ENCODE measurements at regions not wholly inside any gene's neighbourhood (a gene's known extent, or its start where the extent isn't known, plus 50 kb on each side); places are given as distances from the start of the nearest gene placed in this dataset.

DNA sequence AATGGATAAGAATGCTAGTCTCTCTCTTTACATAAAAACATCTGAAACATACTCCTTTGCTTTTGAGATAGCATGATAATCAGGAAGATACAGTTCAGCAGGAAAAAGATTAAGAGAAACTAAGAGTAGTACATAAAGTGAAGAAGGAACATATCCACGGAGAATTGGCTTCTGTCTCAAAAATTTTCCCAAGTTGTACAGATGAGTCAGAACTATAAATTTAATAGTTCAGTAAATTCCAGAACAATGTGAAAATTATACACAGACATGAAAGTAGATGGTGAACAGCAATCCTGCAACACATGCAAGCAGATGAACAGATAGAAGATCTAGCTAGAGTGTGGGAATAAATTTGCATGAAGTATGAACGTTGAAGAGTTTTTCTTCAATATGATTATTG lies 691.4 kb upstream of the RIOK2 start:
- DNase-seq (ENCODE audit: low read depth): no peak
- TF ChIP-seq, protein P1, sequence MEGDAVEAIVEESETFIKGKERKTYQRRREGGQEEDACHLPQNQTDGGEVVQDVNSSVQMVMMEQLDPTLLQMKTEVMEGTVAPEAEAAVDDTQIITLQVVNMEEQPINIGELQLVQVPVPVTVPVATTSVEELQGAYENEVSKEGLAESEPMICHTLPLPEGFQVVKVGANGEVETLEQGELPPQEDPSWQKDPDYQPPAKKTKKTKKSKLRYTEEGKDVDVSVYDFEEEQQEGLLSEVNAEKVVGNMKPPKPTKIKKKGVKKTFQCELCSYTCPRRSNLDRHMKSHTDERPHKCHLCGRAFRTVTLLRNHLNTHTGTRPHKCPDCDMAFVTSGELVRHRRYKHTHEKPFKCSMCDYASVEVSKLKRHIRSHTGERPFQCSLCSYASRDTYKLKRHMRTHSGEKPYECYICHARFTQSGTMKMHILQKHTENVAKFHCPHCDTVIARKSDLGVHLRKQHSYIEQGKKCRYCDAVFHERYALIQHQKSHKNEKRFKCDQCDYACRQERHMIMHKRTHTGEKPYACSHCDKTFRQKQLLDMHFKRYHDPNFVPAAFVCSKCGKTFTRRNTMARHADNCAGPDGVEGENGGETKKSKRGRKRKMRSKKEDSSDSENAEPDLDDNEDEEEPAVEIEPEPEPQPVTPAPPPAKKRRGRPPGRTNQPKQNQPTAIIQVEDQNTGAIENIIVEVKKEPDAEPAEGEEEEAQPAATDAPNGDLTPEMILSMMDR (conservative IDR thresholded peaks at IDR 0.05; ENCODE audit: low read depth, low read length): no peak
- no peak overlapping the region for H3K4me3 ChIP-seq (ENCODE audit: low read depth, low read length)

DNA sequence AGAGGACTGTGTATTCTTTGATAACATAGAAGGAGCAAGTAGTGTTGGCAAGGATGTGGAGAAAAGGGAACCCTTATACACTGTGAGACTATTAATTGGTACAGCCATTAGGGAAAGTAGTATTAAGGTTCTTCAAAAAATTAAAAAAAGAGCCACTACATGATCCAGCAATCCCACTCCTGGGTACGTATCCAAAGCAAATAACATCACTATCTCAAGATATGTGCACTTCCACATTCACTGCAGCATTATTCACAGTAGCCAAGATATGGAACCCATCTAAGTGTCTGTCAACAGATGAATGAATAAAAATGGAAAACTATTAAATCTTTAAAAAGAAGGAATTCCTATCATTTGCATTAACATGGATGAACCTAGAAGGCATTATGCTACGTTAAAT lies 693.2 kb upstream of the RIOK2 start:
- DNase-seq (ENCODE audit: low read depth): no peak
- TF ChIP-seq, protein P1 (conservative IDR thresholded peaks at IDR 0.05; ENCODE audit: low read depth, low read length): no peak
- H3K4me3 ChIP-seq (ENCODE audit: low read depth, low read length): no peak overlapping the region

DNA sequence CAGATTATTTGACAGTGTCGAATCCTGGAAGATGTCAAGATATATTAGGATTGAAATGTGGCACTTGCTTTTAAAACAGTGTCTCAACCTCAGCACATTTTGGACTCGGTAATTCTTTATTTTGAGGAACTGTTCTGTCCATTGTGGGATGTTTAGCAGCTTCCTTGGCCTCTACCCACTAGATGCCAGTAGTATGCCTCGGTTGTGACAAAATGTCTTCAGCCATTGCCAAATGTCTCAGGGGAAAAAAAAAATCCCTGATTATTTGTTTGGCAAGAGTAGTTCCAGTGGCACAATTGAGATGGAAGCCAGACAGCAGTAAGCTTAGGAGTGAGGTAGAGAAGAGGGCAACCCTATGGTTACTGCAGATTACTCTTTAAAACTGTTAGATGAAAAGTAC lies 694.5 kb upstream of the RIOK2 start:
- no peak overlapping the region for H3K4me3 ChIP-seq (ENCODE audit: low read depth, low read length)
- DNase-seq (ENCODE audit: low read depth): no peak
- TF ChIP-seq, protein P1 (conservative IDR thresholded peaks at IDR 0.05; ENCODE audit: low read depth, low read length): no peak

DNA sequence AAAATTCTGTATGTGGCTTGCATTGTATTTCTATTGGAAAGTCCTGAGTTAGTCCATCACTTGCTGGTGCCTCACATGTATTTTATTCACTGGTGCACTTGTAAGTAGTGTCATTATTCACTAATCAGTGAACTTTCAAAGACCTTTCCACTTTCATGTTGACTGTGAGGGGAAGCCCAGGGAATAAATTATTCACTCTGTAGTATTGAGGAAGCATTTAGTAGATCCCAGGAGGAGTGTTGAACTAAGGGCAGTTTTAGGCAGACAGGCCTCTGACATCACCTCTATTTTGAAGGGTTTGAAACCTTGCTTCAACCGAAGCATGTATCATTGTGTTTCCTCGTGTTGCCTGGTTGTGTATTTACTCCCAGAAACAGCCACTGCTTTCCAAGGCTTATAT lies 705.4 kb upstream of the RIOK2 start:
- H3K4me3 ChIP-seq (ENCODE audit: low read depth, low read length): no peak overlapping the region
- DNase-seq (ENCODE audit: low read depth): peak; percentile 10
- TF ChIP-seq, protein P1 (conservative IDR thresholded peaks at IDR 0.05; ENCODE audit: low read depth, low read length): no peak

DNA sequence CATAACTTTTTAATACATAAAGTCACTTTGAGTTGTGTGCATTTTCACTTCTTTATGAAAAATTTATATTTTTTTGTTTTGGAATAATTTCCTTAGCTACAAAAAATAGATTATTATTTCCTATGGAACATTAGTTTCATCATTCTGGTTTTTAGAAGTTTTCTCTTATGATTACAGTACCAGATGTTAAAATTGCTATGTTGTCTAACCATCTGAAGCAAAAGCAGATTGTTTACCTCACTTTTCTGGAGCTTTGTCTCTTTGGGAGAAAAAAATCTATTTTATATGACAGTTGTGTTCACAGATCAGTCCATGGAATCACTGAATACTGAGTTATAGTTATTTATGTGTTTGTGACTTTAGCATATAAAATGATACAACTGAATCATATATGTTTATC lies 708.9 kb upstream of the RIOK2 start:
- DNase-seq (ENCODE audit: low read depth): no peak
- H3K4me3 ChIP-seq (ENCODE audit: low read depth, low read length): no peak overlapping the region
- TF ChIP-seq, protein P1 (conservative IDR thresholded peaks at IDR 0.05; ENCODE audit: low read depth, low read length): no peak

DNA sequence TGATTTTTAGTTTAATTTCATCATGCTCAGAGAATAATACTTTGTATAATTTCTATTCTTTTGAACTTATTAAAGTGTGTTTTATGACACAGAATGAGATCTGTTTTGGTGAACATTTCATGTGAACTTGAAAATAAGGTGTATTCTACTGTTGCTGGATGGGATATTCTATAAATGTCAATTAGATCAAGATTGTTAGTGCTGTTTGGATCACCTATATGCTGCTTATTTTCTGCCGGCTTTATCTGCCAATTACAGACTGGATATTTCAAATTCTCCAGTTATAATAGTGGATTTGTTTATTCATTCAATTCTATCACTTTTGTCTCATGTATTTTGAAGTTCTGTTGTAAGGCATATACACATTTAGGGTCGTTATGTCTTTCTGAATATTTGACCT lies 720.7 kb upstream of the RIOK2 start:
- TF ChIP-seq, protein P1 (conservative IDR thresholded peaks at IDR 0.05; ENCODE audit: low read depth, low read length): no peak
- no peak overlapping the region for H3K4me3 ChIP-seq (ENCODE audit: low read depth, low read length)
- no peak for DNase-seq (ENCODE audit: low read depth)

DNA sequence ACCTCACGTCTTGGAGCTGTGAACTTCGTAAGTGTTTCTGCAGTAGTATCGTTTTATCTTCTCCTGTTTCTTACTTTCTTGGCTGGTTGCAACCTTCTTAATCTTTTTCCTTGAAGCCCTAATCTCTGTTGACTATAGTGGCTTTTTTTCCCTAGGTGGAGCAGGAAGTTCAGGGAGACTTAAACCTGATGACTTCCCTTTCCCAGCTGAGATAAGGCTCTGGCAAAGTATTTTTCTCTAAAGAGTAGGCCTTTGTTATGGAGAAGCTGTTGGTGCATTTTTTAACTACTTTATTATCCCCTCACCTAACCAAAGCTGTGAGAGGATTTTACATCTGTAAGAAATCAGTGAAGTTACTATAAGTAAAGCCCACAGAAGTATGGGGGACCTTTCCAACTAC lies 723.1 kb upstream of the RIOK2 start:
- no peak overlapping the region for H3K4me3 ChIP-seq (ENCODE audit: low read depth, low read length)
- no peak for DNase-seq (ENCODE audit: low read depth)
- TF ChIP-seq, protein P1 (conservative IDR thresholded peaks at IDR 0.05; ENCODE audit: low read depth, low read length): no peak
